GM12891 (cell line): ENCODE measurements at regions not wholly inside any gene's neighbourhood (a gene's known extent, or its start where the extent isn't known, plus 50 kb on each side); places are given as distances from the start of the nearest gene placed in this dataset.

Source experiments
- PAX5 ChIP-seq: IDR thresholded peaks from 2 replicates; pipeline ENCODE4 v1.6.1; 2011; ENCODE audit warnings: low read length, moderate library complexity, mild to moderate bottlenecking; ENCODE audit not compliant: insufficient read depth, severe bottlenecking
- POLR2A ChIP-seq: IDR thresholded peaks from 2 replicates; pipeline ENCODE4 v1.6.1; 2011; ENCODE audit warnings: low read depth, low read length, control low read depth
- POLR2AphosphoS5 ChIP-seq: IDR thresholded peaks from 2 replicates; pipeline ENCODE4 v1.6.1; 2011; ENCODE audit warnings: low read depth, low read length, control low read depth
- POU2F2 ChIP-seq: IDR thresholded peaks from 2 replicates; pipeline ENCODE4 v1.6.1; 2011; ENCODE audit warnings: low read depth, mild to moderate bottlenecking, control low read depth, low read length, moderate library complexity
- SPI1 ChIP-seq: IDR thresholded peaks from 2 replicates; pipeline ENCODE4 v1.6.1; 2011; ENCODE audit warnings: low read depth, low read length, control low read depth
- TAF1 ChIP-seq: IDR thresholded peaks from 2 replicates; pipeline ENCODE4 v1.6.1; 2011; ENCODE audit warnings: low read depth, low read length, control low read depth

DNA sequence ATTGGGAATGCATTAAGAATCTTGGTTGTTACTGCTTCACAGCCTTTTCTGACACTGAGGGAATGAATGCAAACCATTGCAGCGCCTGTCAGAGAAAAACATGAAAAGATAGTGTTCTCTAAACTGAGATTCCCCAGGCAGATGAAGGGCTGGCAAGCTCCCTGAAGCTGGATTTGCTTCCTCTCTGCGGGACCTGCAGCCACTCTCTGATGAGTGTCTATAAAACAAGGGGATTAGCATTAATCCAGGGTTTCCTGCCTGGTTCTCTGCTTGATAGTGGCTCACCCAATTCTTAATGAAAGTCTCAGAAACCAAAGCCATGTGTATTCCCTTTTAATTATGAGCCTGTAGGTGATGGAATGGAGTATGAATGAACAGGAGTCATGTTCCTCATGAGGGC, 344.3 kb upstream of the UMPS start:
- TF ChIP-seq POLR2A (no peak), TAF1 (no peak), SPI1 (no peak), POLR2AphosphoS5 (no peak), PAX5 (no peak), POU2F2 (no peak)
